H1 (cell line): ENCODE measurements at regions not wholly inside any gene's neighbourhood (a gene's known extent, or its start where the extent isn't known, plus 50 kb on each side); places are given as distances from the start of the nearest gene placed in this dataset.
A peak's percentile ranks its signal among the peaks of the same experiment; 100 is the strongest.

Experiments used
- CTCF ChIA-PET: fragments of 300-600 bp; sonication (Branson Sonifier 250); formaldehyde crosslinking; loops from one replicate; lab custom pipeline; 2021; ENCODE audit not compliant: partially characterized antibody; lab: Charles Lee
- POLR2A ChIA-PET: fragments of 300-600 bp; sonication (Branson Sonifier 250); formaldehyde crosslinking; loops from one replicate; lab custom pipeline; 2021; ENCODE audit warnings: inconsistent platforms; ENCODE audit not compliant: partially characterized antibody; lab: Charles Lee
- DNase-seq, 2 experiments: peaks; one replicate each; pipeline versions ENCODE4 v3.0.0 to v3.0.0-alpha.2; 2010 to 2022; ENCODE audit warnings: low spot score in 2 of 2, low read depth in 1 of 2, mixed read lengths in 1 of 2
- FAIRE-seq: peaks from 2 replicates; lab custom pipeline; 2011; peaks lifted over from hg19 to GRCh38; lab: Jason Lieb, UNC
- H2AFZ ChIP-seq: 2 replicates; pipeline ENCODE4 v1.8.1; 2012; ENCODE audit warnings: low read length, inconsistent platforms
- H2AK5ac ChIP-seq: 2 replicates; pipeline ENCODE4 v1.6.1; 2013; ENCODE audit warnings: low read depth, low read length
- H2BK120ac ChIP-seq: replicated peaks from 2 replicates; pipeline ENCODE3; 2013; ENCODE audit warnings: low read depth, low read length, inconsistent platforms
- H2BK12ac ChIP-seq: 2 replicates; pipeline ENCODE4 v1.6.1; 2013; ENCODE audit warnings: low read depth, low read length
- H2BK15ac ChIP-seq: 2 replicates; pipeline ENCODE4 v1.6.1; 2013; ENCODE audit warnings: low read length
- H2BK20ac ChIP-seq: 2 replicates; pipeline ENCODE4 v1.6.1; 2013; ENCODE audit warnings: low read length
- H2BK5ac ChIP-seq: 2 replicates; pipeline ENCODE4 v1.6.1; 2013; ENCODE audit warnings: low read depth, low read length
- H3K14ac ChIP-seq: 2 replicates; pipeline ENCODE4 v1.6.1; 2013; ENCODE audit warnings: inconsistent platforms; ENCODE audit not compliant: insufficient read length
- H3K18ac ChIP-seq: 2 replicates; pipeline ENCODE4 v1.6.1; 2013; ENCODE audit warnings: low read length; ENCODE audit errors: extremely low read depth
- H3K23ac ChIP-seq: 2 replicates; pipeline ENCODE4 v1.6.1; 2013; ENCODE audit warnings: inconsistent platforms; ENCODE audit not compliant: insufficient read length
- H3K23me2 ChIP-seq: 2 replicates; pipeline ENCODE4 v1.6.1; 2013; ENCODE audit warnings: low read depth, low read length
- H3K27ac ChIP-seq: 2 replicates; pipeline ENCODE4 v1.6.1; 2011; ENCODE audit warnings: low read depth, low read length, inconsistent platforms
- H3K27me3 ChIP-seq, 4 experiments: replicated peaks in 1 of 4; 1 replicate in 1 of 4; 2 replicates in 3 of 4; pipeline versions ENCODE4 v1.6.1 to v1.8.1; 2011 to 2013; ENCODE audit warnings: low read length in 3 of 4, mild to moderate bottlenecking in 3 of 4, inconsistent platforms in 2 of 4, mixed read lengths in 2 of 4, moderate library complexity in 1 of 4; ENCODE audit not compliant: control insufficient read depth in 3 of 4, insufficient read depth in 3 of 4; ENCODE audit errors: extremely low read depth in 1 of 4
- H3K36me3 ChIP-seq, 4 experiments: 2 replicates each; pipeline versions ENCODE4 v1.6.1 to v1.8.1; 2011 to 2013; ENCODE audit warnings: mild to moderate bottlenecking in 4 of 4, low read length in 3 of 4, moderate library complexity in 2 of 4, control low read depth in 1 of 4, inconsistent platforms in 1 of 4; ENCODE audit not compliant: insufficient read depth in 4 of 4, control insufficient read depth in 2 of 4
- H3K4ac ChIP-seq: replicated peaks from 2 replicates; pipeline ENCODE3; 2013; ENCODE audit warnings: low read length, low read depth, mixed read lengths, inconsistent platforms; ENCODE audit not compliant: insufficient read length
- H3K4me1 ChIP-seq, 4 experiments: replicated peaks in 1 of 4; 1 replicate in 1 of 4; 2 replicates in 3 of 4; pipeline versions ENCODE4 v1.6.1 to v1.8.1; 2011 to 2013; ENCODE audit warnings: low read length in 3 of 4, inconsistent platforms in 2 of 4, mixed read lengths in 1 of 4; ENCODE audit not compliant: insufficient read depth in 4 of 4, control insufficient read depth in 3 of 4
- H3K4me2 ChIP-seq, 2 experiments: 2 replicates each; pipeline versions ENCODE4 v1.6.1 to v1.8.1; 2011 to 2013; ENCODE audit warnings: low read depth in 2 of 2, low read length in 2 of 2, control low read depth in 1 of 2, inconsistent platforms in 1 of 2, mild to moderate bottlenecking in 1 of 2; ENCODE audit not compliant: insufficient read depth in 1 of 2
- H3K4me3 ChIP-seq, 4 experiments: fragments of 200-600, 300-600 bp in 1 of 4; sonication (generic), shearing (Covaris generic), sonication (Bioruptor Twin) in 1 of 4; 2 replicates each; pipeline versions ENCODE4 v1.5.1 to v1.8.1; 2011 to 2016; ENCODE audit warnings: low read length in 4 of 4, low read depth in 3 of 4, control low read depth in 2 of 4, inconsistent platforms in 2 of 4, mild to moderate bottlenecking in 2 of 4, mixed read lengths in 1 of 4, moderate library complexity in 1 of 4; ENCODE audit not compliant: insufficient read depth in 2 of 4; ENCODE audit errors: extremely low read depth in 1 of 4
- H3K56ac ChIP-seq: replicated peaks from 2 replicates; pipeline ENCODE3; 2013; ENCODE audit warnings: low read depth, mild to moderate bottlenecking, mixed read lengths, low read length, inconsistent platforms; ENCODE audit not compliant: insufficient read length
- H3K79me1 ChIP-seq: 2 replicates; pipeline ENCODE4 v1.6.1; 2013; ENCODE audit warnings: low read depth, low read length, control low read depth
- H3K79me2 ChIP-seq, 2 experiments: 2 replicates each; pipeline versions ENCODE4 v1.6.1 to v1.8.1; 2012 to 2013; ENCODE audit warnings: low read length in 2 of 2, mild to moderate bottlenecking in 2 of 2, inconsistent platforms in 1 of 2; ENCODE audit not compliant: insufficient read depth in 2 of 2, control insufficient read depth in 1 of 2
- H3K9ac ChIP-seq, 4 experiments: replicated peaks in 1 of 4; 1 replicate in 1 of 4; 2 replicates in 3 of 4; pipeline versions ENCODE4 v1.6.1 to v1.8.1; 2011 to 2013; ENCODE audit warnings: low read depth in 3 of 4, low read length in 3 of 4, control low read depth in 2 of 4, mild to moderate bottlenecking in 2 of 4, moderate library complexity in 2 of 4, inconsistent platforms in 1 of 4; ENCODE audit errors: extremely low read depth in 1 of 4
- H3K9me3 ChIP-seq, 2 experiments: 2 replicates each; pipeline versions ENCODE4 v1.6.1 to v1.8.1; 2012 to 2013; ENCODE audit warnings: mild to moderate bottlenecking in 2 of 2, moderate library complexity in 2 of 2, control low read depth in 1 of 2, inconsistent platforms in 1 of 2, low read depth in 1 of 2, low read length in 1 of 2, mixed read lengths in 1 of 2; ENCODE audit not compliant: insufficient read depth in 2 of 2
- H4K20me1 ChIP-seq, 2 experiments: replicated peaks in 1 of 2; 2 replicates each; pipeline versions ENCODE3 to v1.8.1; 2011 to 2013; ENCODE audit warnings: inconsistent platforms in 2 of 2, low read length in 2 of 2, mild to moderate bottlenecking in 1 of 2; ENCODE audit not compliant: insufficient read depth in 2 of 2, control insufficient read depth in 1 of 2
- H4K5ac ChIP-seq: 2 replicates; pipeline ENCODE4 v1.6.1; 2013; ENCODE audit warnings: low read length, low read depth, mixed read lengths, inconsistent platforms; ENCODE audit not compliant: insufficient read length
- H4K8ac ChIP-seq: 2 replicates; pipeline ENCODE4 v1.8.0; 2013; ENCODE audit warnings: mild to moderate bottlenecking, moderate library complexity, low read length, inconsistent platforms; ENCODE audit not compliant: insufficient read depth; ENCODE audit errors: extremely low read depth
- H4K91ac ChIP-seq: replicated peaks from 2 replicates; pipeline ENCODE3; 2013; ENCODE audit warnings: low read length, mixed read lengths, inconsistent platforms; ENCODE audit not compliant: insufficient read length
- RAD21 ChIP-seq, 2 experiments: IDR thresholded peaks in 1 of 2; conservative IDR thresholded peaks in 1 of 2; 2 replicates each; pipeline ENCODE4 v1.6.1; 2011; ENCODE audit warnings: low read depth in 2 of 2, low read length in 2 of 2, improper control_type of control experiment in 1 of 2, inconsistent platforms in 1 of 2, mild to moderate bottlenecking in 1 of 2, moderate library complexity in 1 of 2
- SP4 ChIP-seq: IDR thresholded peaks from 2 replicates; pipeline ENCODE4 v1.6.1; 2012; ENCODE audit warnings: low read length, inconsistent platforms
- WGBS, 2 experiments: shearing (Covaris generic) in 1 of 2; methylation state at CpG; one replicate each; pipeline versions ENCODE4 v1.1.6 to v1.1.7; 2013 to 2015; ENCODE audit warnings: low lambda C conversion rate in 2 of 2, mixed read lengths in 2 of 2, inconsistent platforms in 1 of 2, low coverage in 1 of 2, missing lambda C conversion rate in 1 of 2; ENCODE audit not compliant: insufficient replicate concordance in 2 of 2, insufficient coverage in 1 of 2, insufficient read length in 1 of 2; ENCODE audit errors: extremely low coverage in 1 of 2, missing lambda C conversion rate in 1 of 2; 5-methylcytosine and 5-hydroxymethylcytosine counted together

- H4K5ac ChIP-seq = no peak overlapping the region
- WGBS, 2 experiments = 97% methylated on average over 4 of the region's 4 CpGs; no CpG with 5 or more reads in 1 of the 2 experiments
- DNase-seq = no peak
- H2BK12ac ChIP-seq = peak overlapping the region; percentile 93
- H4K8ac ChIP-seq = no peak overlapping the region
- no peaks in the 10 kb centered on the region for H3K36me3 ChIP-seq
- ChIA-PET CTCF (interaction anchor here (0.7 to 2.1 kb wide), 14 partner anchors 9 to 261 kb away, joined by 3 to 13 read pairs (median 4); no protein-coding TSS in a partner anchor), POLR2A (interaction anchor here (0.8 to 4.0 kb wide), 23 partner anchors 9 to 319 kb away, joined by 3 to 32 read pairs (median 5); partner anchors contain the start of genes GTPBP2, HSP90AB1 and VEGFA)
- peak overlapping the region; percentile 90 for H2BK5ac ChIP-seq
- H3K79me2 ChIP-seq = no peaks in the 10 kb centered on the region
- peaks cover 2 to 13% (median 5%) of the 10 kb centered on the region in 4 experiments for H3K4me1 ChIP-seq
- peak overlapping the region; percentile 58 for H4K91ac ChIP-seq
- no peak overlapping the region for H3K4ac ChIP-seq
- H3K23me2 ChIP-seq = no peaks in the 10 kb centered on the region
- H2BK15ac ChIP-seq = no peak overlapping the region
- H3K4me2 ChIP-seq = no peak overlapping the region
- peak overlapping the region; percentile 95 for H3K18ac ChIP-seq
- H3K79me1 ChIP-seq = no peaks in the 10 kb centered on the region
- H3K9ac ChIP-seq = no peak overlapping the region
- no peak for FAIRE-seq
- no peak overlapping the region for H3K23ac ChIP-seq
- no peak overlapping the region for H3K4me3 ChIP-seq
- no peak overlapping the region for H3K56ac ChIP-seq
- H3K27me3 ChIP-seq = no peaks in the 10 kb centered on the region
- H2AK5ac ChIP-seq = peak overlapping the region; percentile 29; the same call in 1 of the 2 replicates
- no peaks in the 10 kb centered on the region for H3K9me3 ChIP-seq
- H3K27ac ChIP-seq = no peak overlapping the region
- TF ChIP-seq RAD21 (IDR thresholded peaks at IDR 0.05 in 1 of 2, conservative IDR thresholded peaks at IDR 0.05 in 1 of 2; ENCODE audit: low read depth in 2 of 2, low read length in 2 of 2) (peak in 1 of 2 experiments; percentile 39; a peak in 1 of 4 replicates), SP4 (no peak)
- H3K14ac ChIP-seq = no peak overlapping the region
- H2AFZ ChIP-seq = no peak overlapping the region
- H2BK20ac ChIP-seq = peak overlapping the region; percentile 53; the same call in 1 of the 2 replicates
- H2BK120ac ChIP-seq = no peak overlapping the region
- H4K20me1 ChIP-seq = no peaks in the 10 kb centered on the region
These were observed 157.7 kb downstream of the VEGFA start for GRCh38 chr6:43927532-43928210.
